ENCODE measurements at regions not wholly inside any gene's neighbourhood (a gene's known extent, or its start where the extent isn't known, plus 50 kb on each side); places are given as distances from the start of the nearest gene placed in this dataset.

GRCh38 chr3:118347396-118348168, 687.1 kb downstream of the IGSF11 start:
- no peak for TF ChIP-seq FOXP2 (optimal IDR thresholded peaks at IDR 0.05; ENCODE audit: borderline replicate concordance, extremely low read depth, extremely low read length, insufficient read depth)
- TF ChIP-seq POLR2AphosphoS5 (IDR thresholded peaks at IDR 0.05; ENCODE audit: low read depth, low read length), result no peak
- no peak for TF ChIP-seq TAF1 (IDR thresholded peaks at IDR 0.05; ENCODE audit: borderline replicate concordance, insufficient read depth, low read length)

Measured in PFSK-1 (cell line).